HL-60 (cell line): ENCODE measurements at regions not wholly inside any gene's neighbourhood (a gene's known extent, or its start where the extent isn't known, plus 50 kb on each side); places are given as distances from the start of the nearest gene placed in this dataset.

Experiments used
- POLR2AphosphoS5 ChIP-seq: IDR thresholded peaks from 2 replicates; pipeline ENCODE4 v1.6.1; 2012; ENCODE audit warnings: low read depth
- TF ChIP-seq, protein P1 (sequence below): IDR thresholded peaks from one replicate; pipeline ENCODE4 v1.5.1; 2011; ENCODE audit warnings: low read length, control low read depth, inconsistent platforms; ENCODE audit not compliant: insufficient read depth
- TF ChIP-seq, protein P2 (sequence below): IDR thresholded peaks from 2 replicates; pipeline ENCODE4 v1.6.1; 2012; ENCODE audit warnings: low read depth; ENCODE audit not compliant: insufficient replicate concordance

DNA sequence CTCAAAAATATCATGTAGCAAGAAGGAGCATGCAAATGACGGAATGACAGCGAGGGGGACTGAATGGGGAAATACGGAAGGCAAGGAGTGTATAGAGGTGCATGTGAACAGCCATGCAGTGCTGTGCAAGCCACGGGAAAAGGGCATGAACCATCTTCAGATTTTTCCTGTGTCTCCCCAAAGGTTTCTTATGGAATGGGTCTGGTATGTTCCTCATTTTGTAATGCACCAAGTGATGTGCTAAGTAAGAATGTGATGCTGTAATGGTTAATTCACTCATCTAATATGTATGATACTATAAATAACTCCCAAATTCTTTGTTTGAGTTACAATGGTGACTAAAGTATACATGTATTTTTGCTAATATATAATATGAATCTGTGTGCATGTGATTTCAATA is 99.0 kb upstream of the DAB2 start:
- TF ChIP-seq, protein P1, sequence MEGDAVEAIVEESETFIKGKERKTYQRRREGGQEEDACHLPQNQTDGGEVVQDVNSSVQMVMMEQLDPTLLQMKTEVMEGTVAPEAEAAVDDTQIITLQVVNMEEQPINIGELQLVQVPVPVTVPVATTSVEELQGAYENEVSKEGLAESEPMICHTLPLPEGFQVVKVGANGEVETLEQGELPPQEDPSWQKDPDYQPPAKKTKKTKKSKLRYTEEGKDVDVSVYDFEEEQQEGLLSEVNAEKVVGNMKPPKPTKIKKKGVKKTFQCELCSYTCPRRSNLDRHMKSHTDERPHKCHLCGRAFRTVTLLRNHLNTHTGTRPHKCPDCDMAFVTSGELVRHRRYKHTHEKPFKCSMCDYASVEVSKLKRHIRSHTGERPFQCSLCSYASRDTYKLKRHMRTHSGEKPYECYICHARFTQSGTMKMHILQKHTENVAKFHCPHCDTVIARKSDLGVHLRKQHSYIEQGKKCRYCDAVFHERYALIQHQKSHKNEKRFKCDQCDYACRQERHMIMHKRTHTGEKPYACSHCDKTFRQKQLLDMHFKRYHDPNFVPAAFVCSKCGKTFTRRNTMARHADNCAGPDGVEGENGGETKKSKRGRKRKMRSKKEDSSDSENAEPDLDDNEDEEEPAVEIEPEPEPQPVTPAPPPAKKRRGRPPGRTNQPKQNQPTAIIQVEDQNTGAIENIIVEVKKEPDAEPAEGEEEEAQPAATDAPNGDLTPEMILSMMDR: no peak
- TF ChIP-seq, protein P2, sequence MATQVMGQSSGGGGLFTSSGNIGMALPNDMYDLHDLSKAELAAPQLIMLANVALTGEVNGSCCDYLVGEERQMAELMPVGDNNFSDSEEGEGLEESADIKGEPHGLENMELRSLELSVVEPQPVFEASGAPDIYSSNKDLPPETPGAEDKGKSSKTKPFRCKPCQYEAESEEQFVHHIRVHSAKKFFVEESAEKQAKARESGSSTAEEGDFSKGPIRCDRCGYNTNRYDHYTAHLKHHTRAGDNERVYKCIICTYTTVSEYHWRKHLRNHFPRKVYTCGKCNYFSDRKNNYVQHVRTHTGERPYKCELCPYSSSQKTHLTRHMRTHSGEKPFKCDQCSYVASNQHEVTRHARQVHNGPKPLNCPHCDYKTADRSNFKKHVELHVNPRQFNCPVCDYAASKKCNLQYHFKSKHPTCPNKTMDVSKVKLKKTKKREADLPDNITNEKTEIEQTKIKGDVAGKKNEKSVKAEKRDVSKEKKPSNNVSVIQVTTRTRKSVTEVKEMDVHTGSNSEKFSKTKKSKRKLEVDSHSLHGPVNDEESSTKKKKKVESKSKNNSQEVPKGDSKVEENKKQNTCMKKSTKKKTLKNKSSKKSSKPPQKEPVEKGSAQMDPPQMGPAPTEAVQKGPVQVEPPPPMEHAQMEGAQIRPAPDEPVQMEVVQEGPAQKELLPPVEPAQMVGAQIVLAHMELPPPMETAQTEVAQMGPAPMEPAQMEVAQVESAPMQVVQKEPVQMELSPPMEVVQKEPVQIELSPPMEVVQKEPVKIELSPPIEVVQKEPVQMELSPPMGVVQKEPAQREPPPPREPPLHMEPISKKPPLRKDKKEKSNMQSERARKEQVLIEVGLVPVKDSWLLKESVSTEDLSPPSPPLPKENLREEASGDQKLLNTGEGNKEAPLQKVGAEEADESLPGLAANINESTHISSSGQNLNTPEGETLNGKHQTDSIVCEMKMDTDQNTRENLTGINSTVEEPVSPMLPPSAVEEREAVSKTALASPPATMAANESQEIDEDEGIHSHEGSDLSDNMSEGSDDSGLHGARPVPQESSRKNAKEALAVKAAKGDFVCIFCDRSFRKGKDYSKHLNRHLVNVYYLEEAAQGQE: no peak
- no peak for TF ChIP-seq POLR2AphosphoS5
